GM13977 (cell line): ENCODE measurements at regions not wholly inside any gene's neighbourhood (a gene's known extent, or its start where the extent isn't known, plus 50 kb on each side); places are given as distances from the start of the nearest gene placed in this dataset.

ENCODE experiments used
- DNase-seq: peaks from one replicate; pipeline ENCODE4 v3.0.0; 2012; ENCODE audit warnings: low spot score
- in situ Hi-C: fragments of 300-500 bp; cut with MboI; formaldehyde crosslinking; loops from one replicate; pipeline ENCODE4 v1.12.0; 2022; ENCODE audit warnings: low sequenced_read_pairs, low pct_unique_long_range_greater_than_20kb, mixed read lengths, inconsistent platforms; ENCODE audit not compliant: unreplicated experiment
- TF ChIP-seq, protein P1 (sequence below): IDR thresholded peaks from 2 replicates; pipeline ENCODE4 v1.5.1; 2012; ENCODE audit warnings: mild to moderate bottlenecking, control low read depth; ENCODE audit not compliant: insufficient read depth; ENCODE audit errors: extremely low read depth, missing control alignments

DNA sequence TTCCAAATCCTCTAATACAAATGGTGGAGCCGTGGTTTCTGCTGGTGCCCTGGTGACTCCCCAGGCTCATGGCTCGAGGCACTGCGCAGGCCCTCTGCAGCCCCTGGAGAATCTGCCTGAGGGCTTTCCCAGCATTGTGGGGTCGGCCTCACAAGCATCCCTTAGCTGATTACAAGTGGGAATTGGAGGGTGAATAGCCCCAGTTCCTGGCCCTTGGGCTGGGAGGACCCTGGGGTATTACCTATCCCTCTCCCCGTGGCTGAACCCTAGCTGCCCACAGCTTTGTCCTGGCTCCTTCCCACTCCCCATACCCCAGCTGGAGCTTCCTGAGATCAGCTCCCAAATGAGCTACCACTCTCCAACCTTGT lies 212.2 kb upstream of the CST7 start:
- DNase-seq = no peak
- in situ Hi-C loops = no loop called here
- TF ChIP-seq, protein P1, sequence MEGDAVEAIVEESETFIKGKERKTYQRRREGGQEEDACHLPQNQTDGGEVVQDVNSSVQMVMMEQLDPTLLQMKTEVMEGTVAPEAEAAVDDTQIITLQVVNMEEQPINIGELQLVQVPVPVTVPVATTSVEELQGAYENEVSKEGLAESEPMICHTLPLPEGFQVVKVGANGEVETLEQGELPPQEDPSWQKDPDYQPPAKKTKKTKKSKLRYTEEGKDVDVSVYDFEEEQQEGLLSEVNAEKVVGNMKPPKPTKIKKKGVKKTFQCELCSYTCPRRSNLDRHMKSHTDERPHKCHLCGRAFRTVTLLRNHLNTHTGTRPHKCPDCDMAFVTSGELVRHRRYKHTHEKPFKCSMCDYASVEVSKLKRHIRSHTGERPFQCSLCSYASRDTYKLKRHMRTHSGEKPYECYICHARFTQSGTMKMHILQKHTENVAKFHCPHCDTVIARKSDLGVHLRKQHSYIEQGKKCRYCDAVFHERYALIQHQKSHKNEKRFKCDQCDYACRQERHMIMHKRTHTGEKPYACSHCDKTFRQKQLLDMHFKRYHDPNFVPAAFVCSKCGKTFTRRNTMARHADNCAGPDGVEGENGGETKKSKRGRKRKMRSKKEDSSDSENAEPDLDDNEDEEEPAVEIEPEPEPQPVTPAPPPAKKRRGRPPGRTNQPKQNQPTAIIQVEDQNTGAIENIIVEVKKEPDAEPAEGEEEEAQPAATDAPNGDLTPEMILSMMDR = no peak

DNA sequence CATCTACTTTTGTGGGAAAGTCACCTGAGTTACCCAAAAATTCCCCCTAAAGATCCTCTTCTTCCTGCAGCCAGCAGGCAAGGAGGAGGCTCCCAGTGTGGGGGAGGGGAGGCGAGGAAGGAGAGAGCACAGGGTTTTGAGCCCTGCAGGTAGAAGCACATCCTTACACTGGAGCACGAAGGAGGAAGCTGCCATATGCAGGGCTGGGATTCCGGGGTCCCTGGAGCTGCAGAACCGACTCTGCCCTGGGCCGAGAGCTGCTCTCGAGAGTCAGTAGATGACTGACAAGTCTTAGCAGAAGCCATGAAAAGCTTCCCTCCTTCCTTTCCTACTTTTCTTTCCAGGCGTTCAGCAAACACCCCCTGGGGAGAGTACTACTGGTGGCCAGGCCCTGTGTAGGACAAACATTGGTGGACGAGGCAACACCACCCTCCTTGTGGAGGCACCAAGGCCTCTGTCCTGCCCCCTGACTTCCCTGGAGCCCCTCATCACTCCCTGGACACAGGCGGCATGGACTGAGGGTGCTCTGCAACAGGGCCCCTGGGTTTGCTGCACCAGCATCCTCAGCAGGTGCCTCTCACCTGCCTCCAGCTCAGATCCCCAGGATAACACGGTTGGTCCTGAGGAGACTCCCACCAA lies 211.7 kb upstream of the CST7 start:
- in situ Hi-C loops = no loop called here
- DNase-seq = no peak
- TF ChIP-seq, protein P1 = no peak

DNA sequence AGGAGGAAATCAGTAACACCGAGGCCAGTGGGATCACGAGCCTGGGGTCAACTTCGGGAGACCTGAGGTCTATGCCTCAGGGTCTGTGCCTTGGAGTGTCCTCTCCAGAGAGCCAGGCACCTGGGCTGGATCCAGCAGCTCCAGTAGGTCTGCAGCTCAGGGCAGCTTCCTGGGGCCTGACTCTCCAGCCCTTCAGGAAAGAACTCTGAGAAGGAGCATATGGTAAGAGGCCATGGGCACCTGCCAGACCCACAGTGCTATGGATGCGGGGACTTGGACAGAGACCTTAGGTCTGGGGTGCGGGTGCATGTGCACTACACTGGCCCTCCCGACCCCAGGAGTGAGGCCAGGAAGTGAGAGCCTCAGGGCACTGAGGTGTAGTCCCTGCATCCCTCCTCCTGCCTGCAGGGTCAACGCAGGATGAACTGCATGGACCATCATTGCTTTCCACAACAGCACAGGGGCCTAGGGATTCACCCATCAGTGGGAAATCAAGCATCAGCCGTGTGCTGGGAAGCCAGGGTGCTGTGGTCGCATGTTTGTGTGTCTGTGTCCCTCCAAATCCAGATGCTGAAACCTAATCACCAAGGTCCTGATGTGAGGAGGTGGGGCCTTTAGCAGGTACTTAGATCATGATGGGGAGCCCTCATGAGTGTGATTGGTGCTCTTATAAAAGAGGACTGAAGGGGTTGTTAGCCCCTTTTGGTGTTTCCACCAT lies 210.9 kb upstream of the CST7 start:
- DNase-seq = no peak
- in situ Hi-C loops = no loop called here
- TF ChIP-seq, protein P1 = no peak

DNA sequence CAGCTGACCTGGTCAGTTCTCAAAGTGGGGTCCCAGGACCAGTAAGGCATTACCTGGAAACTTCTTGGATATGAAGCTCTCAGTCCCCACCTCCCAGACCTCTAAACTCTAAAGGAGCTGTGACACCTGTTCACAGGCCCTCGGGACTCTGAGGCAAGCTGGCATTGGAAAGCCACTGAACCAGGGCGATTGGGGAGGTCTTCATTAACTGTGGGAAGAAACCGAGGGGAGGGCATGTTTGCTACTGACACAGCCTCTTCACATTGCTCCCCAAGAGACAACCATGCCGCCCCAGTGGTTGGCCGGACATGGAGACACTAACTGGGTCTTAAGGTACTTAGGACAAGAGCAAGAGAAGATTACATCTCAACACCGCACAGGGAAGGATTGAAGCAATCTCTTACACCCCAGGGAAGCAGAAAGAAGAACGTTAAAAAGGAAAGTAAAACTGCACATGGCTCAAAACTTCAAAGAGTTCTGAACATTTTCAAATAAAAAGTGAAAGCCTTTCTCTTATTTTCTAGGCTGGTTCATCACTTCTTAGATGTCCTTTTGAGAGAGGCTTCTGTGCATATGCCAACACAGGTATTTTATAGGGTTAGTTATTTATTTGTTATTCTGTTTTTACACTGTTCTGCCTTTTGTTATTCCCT lies 210.0 kb upstream of the CST7 start:
- in situ Hi-C loops = no loop called here
- TF ChIP-seq, protein P1 = no peak
- DNase-seq = peak; percentile 29

DNA sequence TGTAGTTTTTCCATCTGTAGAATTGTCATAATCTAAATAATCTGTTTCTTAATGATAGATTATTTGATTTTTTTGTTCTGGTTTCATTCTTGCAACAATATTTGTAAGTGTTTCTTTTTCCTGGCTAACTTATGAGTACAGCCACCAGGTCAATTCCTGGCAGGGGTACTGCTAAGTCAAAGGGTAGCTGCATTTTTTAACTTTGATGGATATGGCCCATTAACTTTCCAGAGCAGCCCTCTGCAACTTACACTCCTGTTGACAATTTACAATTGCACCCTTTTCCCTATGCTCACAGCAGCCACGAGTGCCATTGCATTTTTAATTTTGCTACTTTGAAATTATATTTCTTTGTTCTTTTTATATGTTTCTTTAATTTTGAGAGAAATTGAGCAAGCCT lies 209.3 kb upstream of the CST7 start:
- DNase-seq = no peak
- in situ Hi-C loops = no loop called here
- TF ChIP-seq, protein P1 = no peak

DNA sequence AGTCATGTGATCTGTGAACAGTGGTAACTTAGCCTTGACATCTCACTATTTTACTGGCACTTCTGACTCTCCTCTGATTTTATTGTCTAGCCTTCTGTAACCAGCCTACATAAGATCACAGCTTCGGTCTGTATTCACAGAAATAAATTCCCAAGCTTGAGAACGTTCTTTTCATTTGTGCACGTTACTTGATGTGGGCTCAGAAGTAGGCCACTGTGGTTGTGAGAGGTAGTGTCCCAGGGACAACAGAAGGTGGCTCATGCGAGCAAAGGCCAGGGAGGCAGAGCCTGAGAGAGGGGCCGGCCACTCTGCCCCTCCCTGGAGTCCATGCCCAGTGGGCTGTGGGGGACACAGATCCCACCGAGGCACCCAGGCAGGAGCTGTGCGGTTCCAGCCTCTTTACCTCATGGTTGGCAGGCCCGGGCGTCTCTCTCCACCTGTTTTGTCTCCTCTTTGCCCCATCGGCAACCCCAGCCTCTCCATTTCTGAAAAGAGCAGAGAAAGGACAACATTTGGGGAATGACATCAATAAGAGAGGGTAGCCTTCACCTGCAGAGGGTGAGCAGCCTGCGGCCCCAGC lies 207.5 kb upstream of the CST7 start:
- in situ Hi-C loops = no loop called here
- DNase-seq = no peak
- TF ChIP-seq, protein P1 = no peak
